ENCODE measurements at regions not wholly inside any gene's neighbourhood (a gene's known extent, or its start where the extent isn't known, plus 50 kb on each side); places are given as distances from the start of the nearest gene placed in this dataset.
A peak's percentile ranks its signal among the peaks of the same experiment; 100 is the strongest.

GRCh38 chr16:13325396-13325795 is 424.0 kb downstream of the SHISA9 start:
- Histone ChIP-seq H3K9ac (ENCODE audit: insufficient read depth, low read depth, low read length) (no peak overlapping the region), H3K4me2 (ENCODE audit: low read depth, low read length) (no peak overlapping the region), H3K27ac (ENCODE audit: extremely low read length, insufficient read depth, low read length) (no peak overlapping the region), H4K20me1 (ENCODE audit: insufficient read depth, low read length) (no peaks in the 10 kb centered on the region), H3K9me3 (ENCODE audit: low read length) (no peaks in the 10 kb centered on the region), H3K27me3 (ENCODE audit: control insufficient read depth in 1 of 2, insufficient read depth in 2 of 2, low read length in 2 of 2) (no peaks in the 10 kb centered on the region), H3K79me2 (ENCODE audit: insufficient read depth, low read length) (no peaks in the 10 kb centered on the region), H3K36me3 (replicated peaks in 1 of 2; ENCODE audit: control insufficient read depth in 1 of 2, insufficient read depth in 2 of 2, low read length in 2 of 2) (no peaks in the 10 kb centered on the region), H3K4me3 (replicated peaks in 1 of 3; ENCODE audit: insufficient read depth in 1 of 3, low read depth in 2 of 3, low read length in 3 of 3) (no peak overlapping the region), H2AFZ (ENCODE audit: low read length) (no peak overlapping the region), H3K4me1 (ENCODE audit: insufficient read depth, low read length) (peaks cover 2% of the 10 kb centered on the region; the same call in 1 of the 2 replicates)
- CTCF ChIA-PET (ENCODE audit: low intra/inter-chr PET ratio, low total read pairs): no interaction called here
- DNase-seq (ENCODE audit: low spot score) (no peak), ATAC-seq (no peak), FAIRE-seq (no peak)
- in situ Hi-C loops (cut with HindIII; ENCODE audit: extremely low pct_ligation_motif_present, low pct_unique_long_range_greater_than_20kb) (no loop called here), intact Hi-C loops (cut with micrococcal nuclease; ENCODE audit: unreplicated experiment) (no loop called here)
- WGBS (ENCODE audit: low lambda C conversion rate): 16% methylated on average over 5 of the region's 5 CpGs
- no TSS peak for BruUV-seq (replicated peaks)
- TF ChIP-seq JUNB (CRISPR knock-in tag; IDR thresholded peaks at IDR 0.05; ENCODE audit: borderline replicate concordance): no peak
- TF ChIP-seq, protein P1, sequence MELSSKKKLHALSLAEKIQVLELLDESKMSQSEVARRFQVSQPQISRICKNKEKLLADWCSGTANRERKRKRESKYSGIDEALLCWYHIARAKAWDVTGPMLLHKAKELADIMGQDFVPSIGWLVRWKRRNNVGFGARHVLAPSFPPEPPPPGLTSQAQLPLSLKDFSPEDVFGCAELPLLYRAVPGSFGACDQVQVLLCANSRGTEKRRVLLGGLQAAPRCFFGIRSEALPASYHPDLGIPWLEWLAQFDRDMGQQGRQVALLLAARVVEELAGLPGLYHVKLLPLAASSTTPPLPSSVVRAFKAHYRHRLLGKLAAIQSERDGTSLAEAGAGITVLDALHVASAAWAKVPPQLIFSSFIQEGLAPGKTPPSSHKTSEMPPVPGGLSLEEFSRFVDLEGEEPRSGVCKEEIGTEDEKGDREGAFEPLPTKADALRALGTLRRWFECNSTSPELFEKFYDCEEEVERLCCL (CRISPR knock-in tag; IDR thresholded peaks at IDR 0.05; ENCODE audit: borderline replicate concordance): no peak
- no peak for TF ChIP-seq ZBED4 (CRISPR knock-in tag; IDR thresholded peaks at IDR 0.05; ENCODE audit: borderline replicate concordance)
- no peak for TF ChIP-seq SNAI1 (CRISPR knock-in tag; IDR thresholded peaks at IDR 0.05; ENCODE audit: borderline replicate concordance)
- TF ChIP-seq FIP1L1 (IDR thresholded peaks at IDR 0.05; ENCODE audit: borderline replicate concordance, insufficient read depth, low read depth, low read length): no peak
- TF ChIP-seq ZNF576 (CRISPR knock-in tag; IDR thresholded peaks at IDR 0.05): no peak
- no peak for TF ChIP-seq NPAS2 (CRISPR knock-in tag; IDR thresholded peaks at IDR 0.05; ENCODE audit: borderline replicate concordance)
- no peak for TF ChIP-seq NCOA1 (CRISPR knock-in tag; IDR thresholded peaks at IDR 0.05)
- no peak for TF ChIP-seq ZNF567 (CRISPR knock-in tag; IDR thresholded peaks at IDR 0.05; ENCODE audit: borderline replicate concordance)
- no peak for TF ChIP-seq MNT (IDR thresholded peaks at IDR 0.05)
- no peak for TF ChIP-seq ZNF431 (CRISPR knock-in tag; IDR thresholded peaks at IDR 0.05; ENCODE audit: borderline replicate concordance, low read depth)
- peak; percentile 13; the same call in 1 of the 2 replicates for TF ChIP-seq CEBPG (CRISPR knock-in tag; IDR thresholded peaks at IDR 0.05)
- TF ChIP-seq, protein P2, sequence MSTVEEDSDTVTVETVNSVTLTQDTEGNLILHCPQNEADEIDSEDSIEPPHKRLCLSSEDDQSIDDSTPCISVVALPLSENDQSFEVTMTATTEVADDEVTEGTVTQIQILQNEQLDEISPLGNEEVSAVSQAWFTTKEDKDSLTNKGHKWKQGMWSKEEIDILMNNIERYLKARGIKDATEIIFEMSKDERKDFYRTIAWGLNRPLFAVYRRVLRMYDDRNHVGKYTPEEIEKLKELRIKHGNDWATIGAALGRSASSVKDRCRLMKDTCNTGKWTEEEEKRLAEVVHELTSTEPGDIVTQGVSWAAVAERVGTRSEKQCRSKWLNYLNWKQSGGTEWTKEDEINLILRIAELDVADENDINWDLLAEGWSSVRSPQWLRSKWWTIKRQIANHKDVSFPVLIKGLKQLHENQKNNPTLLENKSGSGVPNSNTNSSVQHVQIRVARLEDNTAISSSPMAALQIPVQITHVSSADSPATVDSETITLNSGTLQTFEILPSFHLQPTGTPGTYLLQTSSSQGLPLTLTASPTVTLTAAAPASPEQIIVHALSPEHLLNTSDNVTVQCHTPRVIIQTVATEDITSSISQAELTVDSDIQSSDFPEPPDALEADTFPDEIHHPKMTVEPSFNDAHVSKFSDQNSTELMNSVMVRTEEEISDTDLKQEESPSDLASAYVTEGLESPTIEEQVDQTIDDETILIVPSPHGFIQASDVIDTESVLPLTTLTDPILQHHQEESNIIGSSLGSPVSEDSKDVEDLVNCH (CRISPR knock-in tag; IDR thresholded peaks at IDR 0.05): no peak
- no peak for TF ChIP-seq ZNF343 (CRISPR knock-in tag; IDR thresholded peaks at IDR 0.05)
- peak; percentile 79 for TF ChIP-seq CEBPB (IDR thresholded peaks at IDR 0.05; ENCODE audit: borderline replicate concordance, low read depth, low read length)
- POLR2A ChIA-PET: no interaction called here
